ENCODE measurements at regions not wholly inside any gene's neighbourhood (a gene's known extent, or its start where the extent isn't known, plus 50 kb on each side); places are given as distances from the start of the nearest gene placed in this dataset.
A peak's percentile ranks its signal among the peaks of the same experiment; 100 is the strongest.

GRCh38 chr13:72527333-72527732 lies 200.1 kb downstream of the MZT1 start (continued):
- TF ChIP-seq NBN (conservative IDR thresholded peaks at IDR 0.05) = no peak
- TF ChIP-seq PHF5A (CRISPR knock-in tag; IDR thresholded peaks at IDR 0.05; ENCODE audit: low read depth, unreplicated experiment) = no peak
- no peak for TF ChIP-seq SKIL (CRISPR knock-in tag; IDR thresholded peaks at IDR 0.05; ENCODE audit: borderline replicate concordance)
- TF ChIP-seq ZNF598 (CRISPR knock-in tag; IDR thresholded peaks at IDR 0.05; ENCODE audit: borderline replicate concordance) = no peak
- TF ChIP-seq PBX2 (CRISPR knock-in tag; IDR thresholded peaks at IDR 0.05) = no peak
- no peak for TF ChIP-seq MAF1 (CRISPR knock-in tag; IDR thresholded peaks at IDR 0.05; ENCODE audit: borderline replicate concordance)
- TF ChIP-seq ZNF281 (CRISPR knock-in tag; IDR thresholded peaks at IDR 0.05; ENCODE audit: borderline replicate concordance) = no peak
- peak; percentile 40; the same call in 1 of the 2 replicates for TF ChIP-seq ARID5B (CRISPR knock-in tag; IDR thresholded peaks at IDR 0.05)
- TF ChIP-seq POGK (CRISPR knock-in tag; conservative IDR thresholded peaks at IDR 0.05) = no peak
- TF ChIP-seq NKX3-1 (CRISPR knock-in tag; IDR thresholded peaks at IDR 0.05) = no peak
- no peak for TF ChIP-seq SOX6 (IDR thresholded peaks at IDR 0.05)
- peak; percentile 22; the same call in 1 of the 2 replicates for TF ChIP-seq SOX6 (CRISPR knock-in tag; IDR thresholded peaks at IDR 0.05)
- TF ChIP-seq ZFP37 (CRISPR knock-in tag; IDR thresholded peaks at IDR 0.05; ENCODE audit: borderline replicate concordance) = no peak
- no peak for TF ChIP-seq ZNF256 (CRISPR knock-in tag; conservative IDR thresholded peaks at IDR 0.05)
- TF ChIP-seq SIX1 (CRISPR knock-in tag; IDR thresholded peaks at IDR 0.05; ENCODE audit: borderline replicate concordance) = peak; percentile 32; the same call in 1 of the 2 replicates
- no peak for TF ChIP-seq NFKBIZ (CRISPR knock-in tag; IDR thresholded peaks at IDR 0.05)
- TF ChIP-seq TRIM24 (CRISPR knock-in tag; IDR thresholded peaks at IDR 0.05) = no peak
